K562 (cell line): ENCODE measurements at regions not wholly inside any gene's neighbourhood (a gene's known extent, or its start where the extent isn't known, plus 50 kb on each side); places are given as distances from the start of the nearest gene placed in this dataset.

Source experiments
- ATAC-seq: fragments of 200-7000 bp; cut with Tn5 transposase; 3 replicates; pipeline ENCODE4 v1.9.1; 2020; ENCODE audit warnings: moderate library complexity
- BruUV-seq: library from RNA; stranded (reverse); fragments of 400-500 nt; replicated peaks from 2 replicates; lab custom pipeline; 2021; lab: Mats Ljungman, UMichigan
- CTCF ChIA-PET: fragments of 300-600 bp; formaldehyde crosslinking; extraction: SDS; loops from one replicate; lab custom pipeline; 2021; ENCODE audit warnings: low intra/inter-chr PET ratio; lab: Yijun Ruan, JAX
- POLR2A ChIA-PET: fragments of 300-600, 350-650 bp; sonication (Branson Sonifier 250); formaldehyde crosslinking; extraction: SDS; loops from one replicate; lab custom pipeline; 2021; ENCODE audit warnings: antibody characterized with exemption, inconsistent platforms; lab: Yijun Ruan, JAX
- DNase-seq, 4 experiments: peaks; one replicate each; pipeline versions ENCODE4 v3.0.0 to v3.0.0-alpha.2; 2011 to 2018; ENCODE audit warnings: low spot score in 3 of 4, mixed read lengths in 3 of 4; ENCODE audit errors: extremely low read depth in 1 of 4
- FAIRE-seq: peaks from 2 replicates; lab custom pipeline; 2011; peaks lifted over from hg19 to GRCh38; lab: Jason Lieb, UNC
- H2AFZ ChIP-seq: 2 replicates; pipeline ENCODE4 v1.6.0; 2011; ENCODE audit warnings: low read depth, low read length, control low read depth, inconsistent platforms
- H3K27ac ChIP-seq: fragments of 200-600 bp; 3 replicates; pipeline ENCODE4 v1.8.0; 2011; ENCODE audit warnings: low read depth, mild to moderate bottlenecking, control low read depth, inconsistent platforms, low read length, moderate library complexity, mixed read lengths; ENCODE audit errors: extremely low read depth
- H3K27me3 ChIP-seq, 2 experiments: fragments of 300-600 bp in 1 of 2; 2 replicates in 1 of 2; 3 replicates in 1 of 2; pipeline versions ENCODE4 v1.6.0 to v1.8.0; 2011; ENCODE audit warnings: inconsistent platforms in 2 of 2, low read length in 2 of 2, mild to moderate bottlenecking in 1 of 2, mixed read lengths in 1 of 2, moderate library complexity in 1 of 2; ENCODE audit not compliant: control insufficient read depth in 2 of 2, insufficient read depth in 2 of 2
- H3K36me3 ChIP-seq: fragments of 300-600 bp; 3 replicates; pipeline ENCODE4 v1.8.0; 2011; ENCODE audit warnings: mild to moderate bottlenecking, low read length, inconsistent platforms; ENCODE audit not compliant: control insufficient read depth, insufficient read depth
- H3K4me1 ChIP-seq, 2 experiments: fragments of 200-600 bp in 1 of 2; replicated peaks in 1 of 2; 2 replicates in 1 of 2; 3 replicates in 1 of 2; pipeline versions ENCODE4 v1.5.1 to v1.8.0; 2011; ENCODE audit warnings: inconsistent platforms in 2 of 2, low read length in 2 of 2, mild to moderate bottlenecking in 1 of 2, mixed read lengths in 1 of 2, moderate library complexity in 1 of 2; ENCODE audit not compliant: control insufficient read depth in 2 of 2, insufficient read depth in 2 of 2
- H3K4me2 ChIP-seq: 2 replicates; pipeline ENCODE4 v1.6.1; 2011; ENCODE audit warnings: low read length, control low read depth, inconsistent platforms, mixed read lengths; ENCODE audit not compliant: insufficient read depth
- H3K4me3 ChIP-seq: fragments of 200-600 bp; sonication (generic), shearing (Covaris generic); 2 replicates; pipeline ENCODE4 v1.5.1; 2016; ENCODE audit warnings: control low read depth, inconsistent platforms
- H3K79me2 ChIP-seq: fragments of 200-600 bp; 3 replicates; pipeline ENCODE4 v1.8.0; 2011; ENCODE audit warnings: low read length, inconsistent platforms; ENCODE audit not compliant: control insufficient read depth, insufficient read depth
- H3K9ac ChIP-seq, 2 experiments: 2 replicates each; pipeline versions ENCODE4 v1.6.0 to v1.6.1; 2011; ENCODE audit warnings: low read depth in 2 of 2, low read length in 2 of 2, control low read depth in 1 of 2, inconsistent platforms in 1 of 2, mild to moderate bottlenecking in 1 of 2, mixed read lengths in 1 of 2; ENCODE audit not compliant: insufficient read depth in 1 of 2
- H3K9me1 ChIP-seq: one replicate; pipeline ENCODE4 v1.6.0; 2011; ENCODE audit warnings: inconsistent platforms, mild to moderate bottlenecking, low read length, moderate library complexity; ENCODE audit not compliant: control insufficient read depth, insufficient read depth
- H3K9me3 ChIP-seq: replicated peaks from 2 replicates; pipeline ENCODE4 v1.5.1; 2011; ENCODE audit warnings: low read depth, low read length, inconsistent platforms; ENCODE audit not compliant: control insufficient read depth, insufficient read depth
- H4K20me1 ChIP-seq: replicated peaks from 2 replicates; pipeline ENCODE4 v1.6.1; 2011; ENCODE audit warnings: low read length, inconsistent platforms, mixed read lengths; ENCODE audit not compliant: control insufficient read depth, insufficient read depth
- ESRRA ChIP-seq: fragments of 450-650 bp; IDR thresholded peaks from 2 replicates; pipeline ENCODE4 v1.6.1; 2014; ENCODE audit warnings: low read depth, mild to moderate bottlenecking, moderate library complexity, borderline replicate concordance
- FOS ChIP-seq: IDR thresholded peaks from 3 replicates; pipeline ENCODE4 v1.6.1; 2011; ENCODE audit not compliant: insufficient read length; ENCODE audit errors: extremely low read depth
- HDAC2 ChIP-seq: fragments of 450-650 bp; IDR thresholded peaks from 2 replicates; pipeline ENCODE4 v1.6.1; 2016; ENCODE audit warnings: mild to moderate bottlenecking
- HNRNPH1 ChIP-seq: fragments of 200-400 bp; formaldehyde crosslinking; optimal IDR thresholded peaks from 2 replicates; pipeline ENCODE3; 2017; ENCODE audit warnings: low read depth, mild to moderate bottlenecking, low read length, moderate library complexity
- MYNN ChIP-seq, 2 experiments: sonication (generic); formaldehyde crosslinking in 1 of 2; IDR thresholded peaks; 2 replicates each; pipeline versions ENCODE4 v1.5.0 to v1.6.1; 2016 to 2020; ENCODE audit warnings: antibody characterized with exemption in 1 of 2, missing genetic modification reagents in 1 of 2
- YY1 ChIP-seq, 3 experiments: IDR thresholded peaks; 2 replicates each; pipeline ENCODE4 v1.6.1; 2011; ENCODE audit warnings: low read length in 2 of 3, mild to moderate bottlenecking in 2 of 3, moderate library complexity in 2 of 3, borderline replicate concordance in 1 of 3, control low read depth in 1 of 3, low read depth in 1 of 3; ENCODE audit not compliant: insufficient read depth in 3 of 3, insufficient replicate concordance in 2 of 3, control insufficient read depth in 1 of 3, insufficient read length in 1 of 3; ENCODE audit errors: extremely low read depth in 1 of 3
- ZNF384 ChIP-seq: IDR thresholded peaks from 2 replicates; pipeline ENCODE4 v1.6.1; 2012; ENCODE audit warnings: low read depth, low read length, improper control_type of control experiment
- ZZZ3 ChIP-seq: fragments of 450-650 bp; IDR thresholded peaks from 2 replicates; pipeline ENCODE4 v1.6.1; 2016; ENCODE audit warnings: antibody characterized with exemption, mild to moderate bottlenecking, moderate library complexity
- WGBS: fragments of 100-300 bp; shearing (Covaris generic); methylation state at CpG from one replicate; pipeline ENCODE4 v1.1.6; 2016; ENCODE audit warnings: low coverage, mixed read lengths; ENCODE audit not compliant: insufficient coverage; ENCODE audit errors: missing lambda C conversion rate; 5-methylcytosine and 5-hydroxymethylcytosine counted together
- in situ Hi-C: fragments of 300-500 bp; cut with MboI; formaldehyde crosslinking; loops from 4 replicates; pipeline ENCODE4 v1.15.0; 2018; ENCODE audit warnings: inconsistent platforms, mixed read lengths
- intact Hi-C: fragments of 100-400 bp; cut with micrococcal nuclease; formaldehyde crosslinking; loops from 2 replicates; pipeline ENCODE4 v1.14.2; 2022
- TF ChIP-seq, protein P1 (sequence below): fragments of 250-450 bp; sonication (Bioruptor Pico); IDR thresholded peaks from 2 replicates; pipeline ENCODE4 v1.8.0; 2022; ENCODE audit warnings: moderate library complexity, mild to moderate bottlenecking, inconsistent platforms

DNA sequence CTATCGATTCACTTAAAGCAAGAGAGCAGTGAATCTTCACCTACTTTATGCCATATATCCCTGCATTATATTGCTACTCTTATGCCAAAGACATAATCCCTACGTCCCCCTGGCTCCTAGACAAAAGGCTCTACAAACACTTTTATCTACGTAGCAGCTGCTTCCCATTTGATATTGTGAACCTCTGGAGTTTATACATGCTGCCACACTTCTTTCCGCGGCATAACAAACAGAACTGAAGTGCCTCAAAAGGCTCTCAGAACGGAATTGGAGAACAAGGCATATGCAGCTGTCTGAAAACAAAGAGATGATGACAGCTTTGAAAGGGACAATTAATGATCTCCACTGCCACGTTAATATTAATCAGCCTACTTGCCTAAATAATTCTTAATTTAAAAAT lies 985.6 kb upstream of the LRRN3 start:
- in situ Hi-C loops, result no loop called here
- Histone ChIP-seq H3K36me3 (no peaks in the 10 kb centered on the region), H3K27me3 (no peaks in the 10 kb centered on the region), H2AFZ (no peak overlapping the region), H3K9me3 (no peaks in the 10 kb centered on the region), H3K4me3 (no peak overlapping the region), H3K27ac (no peak overlapping the region), H3K4me2 (no peak overlapping the region), H3K9ac (no peak overlapping the region), H3K79me2 (no peaks in the 10 kb centered on the region), H4K20me1 (no peaks in the 10 kb centered on the region), H3K9me1 (no peaks in the 10 kb centered on the region), H3K4me1 (no peaks in the 10 kb centered on the region)
- no peak for ATAC-seq
- intact Hi-C loops, result no loop called here
- ChIA-PET CTCF (no interaction called here), POLR2A (no interaction called here)
- 1% methylated on average over 7 of the region's 7 CpGs for WGBS
- no peak for DNase-seq
- FAIRE-seq, result no peak
- TF ChIP-seq ESRRA (no peak), ZNF384 (no peak), YY1 (IDR thresholded peaks at IDR 0.05; ENCODE audit: borderline replicate concordance in 1 of 3, control insufficient read depth in 1 of 3, extremely low read depth in 1 of 3, insufficient read depth in 3 of 3, insufficient read length in 1 of 3, insufficient replicate concordance in 2 of 3, low read depth in 1 of 3, low read length in 2 of 3) (no peak), HDAC2 (no peak), ZZZ3 (no peak), HNRNPH1 (no peak), FOS (no peak), MYNN (IDR thresholded peaks at IDR 0.05) (no peak), MYNN (CRISPR knock-in tag; IDR thresholded peaks at IDR 0.05) (no peak)
- TF ChIP-seq, protein P1, sequence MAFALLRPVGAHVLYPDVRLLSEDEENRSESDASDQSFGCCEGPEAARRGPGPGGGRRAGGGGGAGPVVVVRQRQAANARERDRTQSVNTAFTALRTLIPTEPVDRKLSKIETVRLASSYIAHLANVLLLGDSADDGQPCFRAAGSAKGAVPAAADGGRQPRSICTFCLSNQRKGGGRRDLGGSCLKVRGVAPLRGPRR (CRISPR knock-in tag), result no peak
- TF ChIP-seq, all 486 proteins: peak for 0
- no TSS peak for BruUV-seq
